WTC11 (cell line): ENCODE measurements at regions not wholly inside any gene's neighbourhood (a gene's known extent, or its start where the extent isn't known, plus 50 kb on each side); places are given as distances from the start of the nearest gene placed in this dataset.

Experiments used
- ATAC-seq: fragments of 200-7000 bp; cut with Tn5 transposase; 2 replicates; pipeline ENCODE4 v1.10.0; 2021; ENCODE audit warnings: mild to moderate bottlenecking, moderate library complexity
- CTCF ChIA-PET: fragments of 300-600 bp; sonication (Branson Sonifier 250); formaldehyde crosslinking; loops from one replicate; lab custom pipeline; 2021; ENCODE audit warnings: antibody characterized with exemption; lab: Charles Lee
- POLR2A ChIA-PET: fragments of 350-600 bp; sonication (Branson Sonifier 250); formaldehyde crosslinking; loops from one replicate; lab custom pipeline; 2021; ENCODE audit warnings: antibody characterized with exemption; lab: Charles Lee
- DNase-seq: peaks from one replicate; pipeline ENCODE4 v3.0.0; 2021; ENCODE audit warnings: low spot score
- H3K27ac Mint-ChIP-seq: 2 replicates; pipeline ENCODE4 v1.8.0; 2021; ENCODE audit warnings: mixed read lengths
- H3K27me3 Mint-ChIP-seq: 2 replicates; pipeline ENCODE4 v1.8.0; 2021; ENCODE audit warnings: low read depth, mild to moderate bottlenecking, moderate library complexity, mixed read lengths
- H3K36me3 Mint-ChIP-seq: 2 replicates; pipeline ENCODE4 v1.8.0; 2021; ENCODE audit warnings: mixed read lengths
- H3K4me1 Mint-ChIP-seq: 2 replicates; pipeline ENCODE4 v1.8.0; 2022; ENCODE audit warnings: mixed read lengths
- H3K4me3 Mint-ChIP-seq: 2 replicates; pipeline ENCODE4 v1.8.0; 2021; ENCODE audit warnings: mild to moderate bottlenecking, moderate library complexity, mixed read lengths
- H3K9me3 Mint-ChIP-seq: 2 replicates; pipeline ENCODE4 v1.8.0; 2021; ENCODE audit warnings: mixed read lengths
- ATF1 ChIP-seq: sonication (generic); formaldehyde crosslinking; IDR thresholded peaks from 2 replicates; pipeline ENCODE4 v1.8.1; 2023; ENCODE audit warnings: mild to moderate bottlenecking, moderate library complexity, missing genetic modification reagents
- FOXJ3 ChIP-seq: sonication (generic); formaldehyde crosslinking; IDR thresholded peaks from 2 replicates; pipeline ENCODE4 v1.9.0; 2021; ENCODE audit warnings: missing genetic modification reagents, mild to moderate bottlenecking, borderline replicate concordance
- NFE2L1 ChIP-seq: sonication (generic); formaldehyde crosslinking; IDR thresholded peaks from 2 replicates; pipeline ENCODE4 v1.8.1; 2023; ENCODE audit warnings: missing genetic modification reagents
- NFYB ChIP-seq: sonication (generic); formaldehyde crosslinking; conservative IDR thresholded peaks from 2 replicates; pipeline ENCODE4 v1.8.0; 2022; ENCODE audit warnings: low read depth, missing genetic modification reagents
- NR2C2 ChIP-seq: sonication (generic); formaldehyde crosslinking; IDR thresholded peaks from 2 replicates; pipeline ENCODE4 v1.8.0; 2022; ENCODE audit warnings: mild to moderate bottlenecking, missing genetic modification reagents
- PRDM15 ChIP-seq: sonication (generic); formaldehyde crosslinking; IDR thresholded peaks from 2 replicates; pipeline ENCODE4 v1.8.0; 2022; ENCODE audit warnings: missing genetic modification reagents
- RELA ChIP-seq: sonication (generic); formaldehyde crosslinking; IDR thresholded peaks from 2 replicates; pipeline ENCODE4 v1.8.1; 2022; ENCODE audit warnings: missing genetic modification reagents, mild to moderate bottlenecking, borderline replicate concordance
- RORB ChIP-seq: fragments of 250-450 bp; sonication (Bioruptor Pico); IDR thresholded peaks from 2 replicates; pipeline ENCODE4 v1.9.0; 2021; ENCODE audit warnings: mild to moderate bottlenecking
- TEAD1 ChIP-seq: sonication (generic); formaldehyde crosslinking; IDR thresholded peaks from 2 replicates; pipeline ENCODE4 v1.8.0; 2022; ENCODE audit warnings: mild to moderate bottlenecking, missing genetic modification reagents
- TEAD4 ChIP-seq: sonication (generic); formaldehyde crosslinking; IDR thresholded peaks from 2 replicates; pipeline ENCODE4 v1.8.0; 2022; ENCODE audit warnings: mild to moderate bottlenecking, missing genetic modification reagents
- ZBTB21 ChIP-seq: sonication (generic); formaldehyde crosslinking; IDR thresholded peaks from 2 replicates; pipeline ENCODE4 v1.8.1; 2023; ENCODE audit warnings: mild to moderate bottlenecking, missing genetic modification reagents, borderline replicate concordance
- ZMAT4 ChIP-seq: fragments of 250-450 bp; sonication (Bioruptor Pico); IDR thresholded peaks from 2 replicates; pipeline ENCODE4 v1.9.0; 2021; ENCODE audit warnings: mild to moderate bottlenecking
- ZNF121 ChIP-seq: sonication (generic); formaldehyde crosslinking; IDR thresholded peaks from 2 replicates; pipeline ENCODE4 v1.8.0; 2023; ENCODE audit warnings: missing genetic modification reagents
- ZNF138 ChIP-seq: sonication (generic); formaldehyde crosslinking; conservative IDR thresholded peaks from 2 replicates; pipeline ENCODE4 v1.8.1; 2022; ENCODE audit warnings: mild to moderate bottlenecking, moderate library complexity, missing genetic modification reagents
- ZNF425 ChIP-seq: fragments of 250-450 bp; sonication (Bioruptor Pico); conservative IDR thresholded peaks from 2 replicates; pipeline ENCODE4 v1.9.0; 2021; ENCODE audit warnings: mild to moderate bottlenecking
- TF ChIP-seq, protein P1 (sequence below): sonication (generic); formaldehyde crosslinking; IDR thresholded peaks from 2 replicates; pipeline ENCODE4 v1.8.1; 2023; ENCODE audit warnings: mild to moderate bottlenecking, missing genetic modification reagents
- TF ChIP-seq, protein P2 (sequence below): sonication (generic); formaldehyde crosslinking; IDR thresholded peaks from 2 replicates; pipeline ENCODE4 v1.8.1; 2022; ENCODE audit warnings: low read depth, missing genetic modification reagents, borderline replicate concordance

- DNase-seq, result no peak
- POLR2A ChIA-PET, result no interaction called here
- H3K9me3 Mint-ChIP-seq, result peaks cover 42% of the 10 kb centered on the region
- CTCF ChIA-PET, result no interaction called here
- no peak overlapping the region for H3K27ac Mint-ChIP-seq
- no peak for ATAC-seq
- peaks cover 13% of the 10 kb centered on the region for H3K36me3 Mint-ChIP-seq
- H3K4me1 Mint-ChIP-seq, result no peaks in the 10 kb centered on the region
- no peaks in the 10 kb centered on the region; the same call in 1 of the 2 replicates for H3K27me3 Mint-ChIP-seq
- H3K4me3 Mint-ChIP-seq, result no peak overlapping the region
- TF ChIP-seq, protein P1, sequence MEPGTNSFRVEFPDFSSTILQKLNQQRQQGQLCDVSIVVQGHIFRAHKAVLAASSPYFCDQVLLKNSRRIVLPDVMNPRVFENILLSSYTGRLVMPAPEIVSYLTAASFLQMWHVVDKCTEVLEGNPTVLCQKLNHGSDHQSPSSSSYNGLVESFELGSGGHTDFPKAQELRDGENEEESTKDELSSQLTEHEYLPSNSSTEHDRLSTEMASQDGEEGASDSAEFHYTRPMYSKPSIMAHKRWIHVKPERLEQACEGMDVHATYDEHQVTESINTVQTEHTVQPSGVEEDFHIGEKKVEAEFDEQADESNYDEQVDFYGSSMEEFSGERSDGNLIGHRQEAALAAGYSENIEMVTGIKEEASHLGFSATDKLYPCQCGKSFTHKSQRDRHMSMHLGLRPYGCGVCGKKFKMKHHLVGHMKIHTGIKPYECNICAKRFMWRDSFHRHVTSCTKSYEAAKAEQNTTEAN (CRISPR knock-in tag), result no peak
- TF ChIP-seq, protein P2, sequence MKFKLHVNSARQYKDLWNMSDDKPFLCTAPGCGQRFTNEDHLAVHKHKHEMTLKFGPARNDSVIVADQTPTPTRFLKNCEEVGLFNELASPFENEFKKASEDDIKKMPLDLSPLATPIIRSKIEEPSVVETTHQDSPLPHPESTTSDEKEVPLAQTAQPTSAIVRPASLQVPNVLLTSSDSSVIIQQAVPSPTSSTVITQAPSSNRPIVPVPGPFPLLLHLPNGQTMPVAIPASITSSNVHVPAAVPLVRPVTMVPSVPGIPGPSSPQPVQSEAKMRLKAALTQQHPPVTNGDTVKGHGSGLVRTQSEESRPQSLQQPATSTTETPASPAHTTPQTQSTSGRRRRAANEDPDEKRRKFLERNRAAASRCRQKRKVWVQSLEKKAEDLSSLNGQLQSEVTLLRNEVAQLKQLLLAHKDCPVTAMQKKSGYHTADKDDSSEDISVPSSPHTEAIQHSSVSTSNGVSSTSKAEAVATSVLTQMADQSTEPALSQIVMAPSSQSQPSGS (CRISPR knock-in tag), result no peak
- TF ChIP-seq NR2C2 (CRISPR knock-in tag), result no peak
- no peak for TF ChIP-seq ZNF121 (CRISPR knock-in tag)
- TF ChIP-seq PRDM15 (CRISPR knock-in tag), result no peak
- no peak for TF ChIP-seq TEAD4
- TF ChIP-seq ZMAT4 (CRISPR knock-in tag), result no peak
- TF ChIP-seq RORB, result no peak
- TF ChIP-seq ATF1 (CRISPR knock-in tag), result no peak
- no peak for TF ChIP-seq ZBTB21
- TF ChIP-seq ZNF138 (CRISPR knock-in tag), result no peak
- no peak for TF ChIP-seq NFYB
Observed at GRCh38 chr5:27978322-27978721, 939.9 kb upstream of the CDH9 start.

DNA sequence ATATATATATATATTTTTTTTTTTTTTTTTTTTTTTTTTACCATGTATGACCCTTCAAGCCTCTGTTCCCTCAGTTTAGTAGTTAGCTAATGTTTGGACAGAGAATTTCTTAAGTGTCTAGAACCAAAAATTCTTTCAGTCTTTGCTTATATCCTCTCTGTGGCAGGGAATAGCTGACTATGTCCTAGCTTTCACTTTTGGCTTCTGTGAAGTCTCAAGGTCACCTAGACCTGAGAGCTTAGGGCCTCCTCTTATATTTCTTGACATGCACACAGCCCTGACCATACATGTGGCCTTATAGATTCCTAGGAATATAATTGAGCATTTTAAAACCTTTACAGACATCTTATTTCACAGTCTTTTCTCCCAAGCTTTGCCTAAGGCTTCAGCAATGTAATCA lies 930.8 kb upstream of the CDH9 start:
- Mint-ChIP-seq H3K4me1 (no peaks in the 10 kb centered on the region), H3K27me3 (no peaks in the 10 kb centered on the region), H3K9me3 (peaks cover 28% of the 10 kb centered on the region), H3K27ac (no peak overlapping the region), H3K4me3 (no peak overlapping the region), H3K36me3 (peaks cover 9% of the 10 kb centered on the region)
- ChIA-PET POLR2A (no interaction called here), CTCF (no interaction called here)
- TF ChIP-seq PRDM15 (CRISPR knock-in tag) (no peak), FOXJ3 (CRISPR knock-in tag) (no peak), NFE2L1 (no peak), RELA (no peak), TEAD1 (CRISPR knock-in tag) (no peak), ZNF425 (no peak)
- DNase-seq (no peak), ATAC-seq (no peak)
